A673 (cell line): ENCODE measurements at regions not wholly inside any gene's neighbourhood (a gene's known extent, or its start where the extent isn't known, plus 50 kb on each side); places are given as distances from the start of the nearest gene placed in this dataset.

Source experiments
- EZH2 ChIP-seq: fragments of 200-600 bp; sonication (generic); IDR thresholded peaks from 2 replicates; pipeline ENCODE4 v1.6.1; 2017; ENCODE audit warnings: borderline replicate concordance, low read depth, mild to moderate bottlenecking, mixed read lengths, antibody characterized with exemption, low read length; ENCODE audit not compliant: poor library complexity, severe bottlenecking
- TF ChIP-seq, protein P1 (sequence below): fragments of 300-800, 200-600 bp; sonication (generic); conservative IDR thresholded peaks from 2 replicates; pipeline ENCODE4 v1.5.1; 2017; ENCODE audit warnings: low read depth, mild to moderate bottlenecking, antibody characterized with exemption, low read length, moderate library complexity, mixed read lengths

DNA sequence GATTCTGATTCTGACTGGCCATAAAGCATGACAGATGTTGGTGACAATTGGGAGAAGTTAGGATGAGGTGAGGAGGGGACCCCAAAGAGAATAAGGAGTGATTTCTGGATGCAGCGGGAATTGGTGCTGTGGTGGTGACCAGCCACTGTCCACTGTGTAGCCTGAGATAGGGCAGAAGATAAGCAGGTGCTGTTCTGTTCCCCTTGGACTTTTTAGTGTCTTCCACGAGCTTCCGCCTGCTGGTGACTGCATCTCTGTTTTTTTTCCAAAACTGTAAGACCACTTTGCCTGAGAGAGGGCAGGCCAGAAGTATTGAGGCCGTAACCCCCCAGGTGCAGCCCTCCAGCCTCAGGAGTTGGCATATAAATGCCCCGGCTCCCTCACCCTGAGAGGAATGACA lies 161.2 kb upstream of the MYL2 start:
- TF ChIP-seq, protein P1, sequence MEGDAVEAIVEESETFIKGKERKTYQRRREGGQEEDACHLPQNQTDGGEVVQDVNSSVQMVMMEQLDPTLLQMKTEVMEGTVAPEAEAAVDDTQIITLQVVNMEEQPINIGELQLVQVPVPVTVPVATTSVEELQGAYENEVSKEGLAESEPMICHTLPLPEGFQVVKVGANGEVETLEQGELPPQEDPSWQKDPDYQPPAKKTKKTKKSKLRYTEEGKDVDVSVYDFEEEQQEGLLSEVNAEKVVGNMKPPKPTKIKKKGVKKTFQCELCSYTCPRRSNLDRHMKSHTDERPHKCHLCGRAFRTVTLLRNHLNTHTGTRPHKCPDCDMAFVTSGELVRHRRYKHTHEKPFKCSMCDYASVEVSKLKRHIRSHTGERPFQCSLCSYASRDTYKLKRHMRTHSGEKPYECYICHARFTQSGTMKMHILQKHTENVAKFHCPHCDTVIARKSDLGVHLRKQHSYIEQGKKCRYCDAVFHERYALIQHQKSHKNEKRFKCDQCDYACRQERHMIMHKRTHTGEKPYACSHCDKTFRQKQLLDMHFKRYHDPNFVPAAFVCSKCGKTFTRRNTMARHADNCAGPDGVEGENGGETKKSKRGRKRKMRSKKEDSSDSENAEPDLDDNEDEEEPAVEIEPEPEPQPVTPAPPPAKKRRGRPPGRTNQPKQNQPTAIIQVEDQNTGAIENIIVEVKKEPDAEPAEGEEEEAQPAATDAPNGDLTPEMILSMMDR, result no peak
- TF ChIP-seq EZH2, result no peak
